Activated naive CD8-positive, alpha-beta T cell (primary cell): ENCODE measurements at regions not wholly inside any gene's neighbourhood (a gene's known extent, or its start where the extent isn't known, plus 50 kb on each side); places are given as distances from the start of the nearest gene placed in this dataset.

Experiments used
- H3K27ac Mint-ChIP-seq: one replicate; pipeline ENCODE4 v1.8.0; 2021; ENCODE audit warnings: mixed read lengths
- H3K27me3 Mint-ChIP-seq: one replicate; pipeline ENCODE4 v1.8.0; 2021; ENCODE audit warnings: mixed read lengths
- H3K36me3 Mint-ChIP-seq: one replicate; pipeline ENCODE4 v1.8.0; 2021; ENCODE audit warnings: mixed read lengths
- H3K4me1 Mint-ChIP-seq: one replicate; pipeline ENCODE4 v1.8.0; 2021; ENCODE audit warnings: low read depth, mixed read lengths
- H3K4me3 Mint-ChIP-seq: one replicate; pipeline ENCODE4 v1.8.0; 2021; ENCODE audit warnings: mild to moderate bottlenecking, mixed read lengths
- H3K9me3 Mint-ChIP-seq: one replicate; pipeline ENCODE4 v1.8.0; 2021; ENCODE audit warnings: low read depth, mixed read lengths

DNA sequence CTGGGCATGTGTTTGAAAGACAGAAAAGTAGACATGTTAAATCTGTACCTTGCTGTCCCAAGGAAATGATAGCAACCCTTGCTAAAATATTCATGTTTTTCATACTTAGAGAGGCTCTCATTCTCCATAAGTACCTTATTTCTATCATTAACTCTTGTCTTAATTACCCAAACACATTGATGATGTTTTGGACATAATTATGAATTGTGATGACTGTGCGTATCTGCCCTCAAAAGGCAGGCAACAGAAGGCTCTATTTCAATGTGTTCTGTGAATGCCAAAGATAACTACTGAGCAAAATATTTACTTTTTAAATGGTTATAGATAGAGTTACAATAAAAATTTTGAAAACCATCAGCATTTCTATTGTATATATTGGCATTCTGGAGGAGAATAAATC, 1263.8 kb downstream of the ZPLD1 start:
- no peak overlapping the region for H3K27ac Mint-ChIP-seq
- no peak overlapping the region for H3K4me3 Mint-ChIP-seq
- no peaks in the 10 kb centered on the region for H3K36me3 Mint-ChIP-seq
- no peaks in the 10 kb centered on the region for H3K27me3 Mint-ChIP-seq
- H3K4me1 Mint-ChIP-seq, result no peaks in the 10 kb centered on the region
- H3K9me3 Mint-ChIP-seq, result peaks cover 11% of the 10 kb centered on the region

DNA sequence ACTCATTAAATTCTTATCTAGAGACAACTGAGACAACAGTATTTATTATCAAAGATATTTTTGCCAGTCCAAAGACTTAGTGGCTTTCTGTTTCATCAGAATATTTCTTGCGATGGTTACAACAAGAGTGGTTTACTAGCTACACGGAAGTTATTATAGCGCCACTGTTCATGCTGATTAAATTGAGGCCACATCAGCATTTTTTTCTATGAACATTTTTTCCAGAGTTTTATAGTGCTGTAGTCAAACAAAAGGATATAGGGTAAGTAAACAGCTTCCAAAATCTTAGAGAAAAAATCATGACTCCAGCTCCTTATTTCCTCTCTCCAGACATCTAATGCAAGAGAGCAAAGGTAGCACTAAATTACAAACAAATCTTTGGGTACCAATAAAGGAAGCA, 1264.4 kb downstream of the ZPLD1 start:
- no peaks in the 10 kb centered on the region for H3K36me3 Mint-ChIP-seq
- H3K4me3 Mint-ChIP-seq, result no peak overlapping the region
- H3K9me3 Mint-ChIP-seq, result peaks cover 11% of the 10 kb centered on the region
- H3K27ac Mint-ChIP-seq, result no peak overlapping the region
- H3K4me1 Mint-ChIP-seq, result no peaks in the 10 kb centered on the region
- H3K27me3 Mint-ChIP-seq, result no peaks in the 10 kb centered on the region

- H3K27me3 Mint-ChIP-seq, result no peaks in the 10 kb centered on the region
- no peaks in the 10 kb centered on the region for H3K4me1 Mint-ChIP-seq
- no peak overlapping the region for H3K4me3 Mint-ChIP-seq
- no peaks in the 10 kb centered on the region for H3K9me3 Mint-ChIP-seq
- H3K27ac Mint-ChIP-seq, result no peak overlapping the region
- no peaks in the 10 kb centered on the region for H3K36me3 Mint-ChIP-seq
These were observed 1270.8 kb downstream of the ZPLD1 start for GRCh38 chr3:103705641-103706040.

GRCh38 chr3:103706671-103707070, 1271.9 kb downstream of the ZPLD1 start:
- H3K9me3 Mint-ChIP-seq, result no peaks in the 10 kb centered on the region
- no peak overlapping the region for H3K27ac Mint-ChIP-seq
- no peaks in the 10 kb centered on the region for H3K36me3 Mint-ChIP-seq
- H3K27me3 Mint-ChIP-seq, result no peaks in the 10 kb centered on the region
- H3K4me3 Mint-ChIP-seq, result no peak overlapping the region
- no peaks in the 10 kb centered on the region for H3K4me1 Mint-ChIP-seq

GRCh38 chr3:103711670-103712069, 1276.9 kb downstream of the ZPLD1 start:
- peaks cover 3% of the 10 kb centered on the region for H3K9me3 Mint-ChIP-seq
- H3K27me3 Mint-ChIP-seq, result no peaks in the 10 kb centered on the region
- no peak overlapping the region for H3K27ac Mint-ChIP-seq
- H3K4me1 Mint-ChIP-seq, result no peaks in the 10 kb centered on the region
- no peaks in the 10 kb centered on the region for H3K36me3 Mint-ChIP-seq
- no peak overlapping the region for H3K4me3 Mint-ChIP-seq

GRCh38 chr3:103712320-103713008, 1277.6 kb downstream of the ZPLD1 start:
- Mint-ChIP-seq H3K4me3 (no peak overlapping the region), H3K36me3 (no peaks in the 10 kb centered on the region), H3K27ac (no peak overlapping the region)

GRCh38 chr3:103729547-103729946, 1294.7 kb downstream of the ZPLD1 start:
- Mint-ChIP-seq H3K9me3 (peaks cover 3% of the 10 kb centered on the region), H3K27me3 (no peaks in the 10 kb centered on the region), H3K36me3 (no peaks in the 10 kb centered on the region), H3K27ac (no peak overlapping the region), H3K4me3 (no peak overlapping the region), H3K4me1 (no peaks in the 10 kb centered on the region)

More at GRCh38 chr3:103712320-103713008, 1277.6 kb downstream of the ZPLD1 start:
- Mint-ChIP-seq H3K9me3 (peaks cover 3% of the 10 kb centered on the region), H3K4me1 (no peaks in the 10 kb centered on the region), H3K27me3 (no peaks in the 10 kb centered on the region)

DNA sequence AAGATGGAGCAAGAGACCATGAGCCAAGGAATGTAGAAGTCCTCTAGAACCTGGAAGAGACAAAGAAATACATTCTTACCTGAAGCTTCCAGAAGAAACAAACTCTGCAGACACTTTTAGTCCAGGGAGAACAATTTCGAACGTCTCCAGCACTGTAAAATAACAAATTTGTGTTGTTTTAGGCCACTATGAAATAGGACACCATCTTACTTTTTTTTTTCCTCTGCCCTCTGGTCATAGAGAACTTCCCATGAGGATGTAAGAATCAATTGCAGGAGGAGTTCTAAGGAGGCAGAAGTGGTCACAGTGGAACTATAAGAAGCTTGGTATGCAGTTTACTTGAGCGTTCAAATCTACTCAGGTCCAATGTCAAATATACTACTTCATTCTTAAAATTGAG, 1295.9 kb downstream of the ZPLD1 start:
- H3K27me3 Mint-ChIP-seq, result no peaks in the 10 kb centered on the region
- H3K27ac Mint-ChIP-seq, result no peak overlapping the region
- H3K4me1 Mint-ChIP-seq, result no peaks in the 10 kb centered on the region
- no peaks in the 10 kb centered on the region for H3K36me3 Mint-ChIP-seq
- peaks cover 3% of the 10 kb centered on the region for H3K9me3 Mint-ChIP-seq
- H3K4me3 Mint-ChIP-seq, result no peak overlapping the region

DNA sequence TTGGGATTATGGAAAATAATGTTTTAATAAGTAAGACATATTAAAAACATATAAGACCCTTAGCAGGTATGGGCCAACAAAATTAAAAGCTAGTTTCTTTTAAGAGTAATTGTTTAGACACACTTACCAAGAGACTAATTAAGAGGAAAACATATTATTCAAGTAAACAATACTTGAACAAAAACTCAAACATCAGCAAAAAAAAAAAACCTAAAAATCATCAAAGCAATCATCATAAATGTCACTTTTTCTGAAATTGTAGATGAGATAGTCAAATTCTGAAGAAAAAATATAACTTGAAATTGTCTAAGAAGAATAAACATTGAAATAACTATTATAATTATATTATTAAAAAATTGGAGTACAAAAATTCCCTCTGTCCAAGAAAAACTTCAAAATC, 1318.2 kb downstream of the ZPLD1 start:
- Mint-ChIP-seq H3K27me3 (no peaks in the 10 kb centered on the region), H3K4me3 (no peak overlapping the region), H3K4me1 (no peaks in the 10 kb centered on the region), H3K27ac (no peak overlapping the region), H3K9me3 (no peaks in the 10 kb centered on the region), H3K36me3 (no peaks in the 10 kb centered on the region)

DNA sequence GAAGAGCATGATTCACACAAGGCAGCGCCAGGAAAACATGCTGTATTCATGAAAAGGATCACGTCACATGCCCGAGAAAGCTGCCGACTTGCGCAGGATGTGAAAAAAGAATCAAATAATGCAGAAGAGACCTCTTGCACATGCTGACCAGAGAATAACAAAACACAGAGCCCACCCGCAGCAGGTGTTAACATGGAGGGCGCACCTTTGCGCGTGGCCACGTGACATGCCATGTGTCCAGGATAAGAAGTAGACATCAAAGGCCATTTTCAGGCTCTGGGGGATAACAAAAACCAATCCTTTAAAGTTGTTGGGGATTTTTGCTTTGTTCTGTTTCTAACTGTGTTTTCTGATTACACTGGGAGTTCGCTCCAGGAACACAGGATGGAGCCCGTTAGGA, 1332.8 kb downstream of the ZPLD1 start:
- H3K9me3 Mint-ChIP-seq, result peaks cover 17% of the 10 kb centered on the region
- no peaks in the 10 kb centered on the region for H3K36me3 Mint-ChIP-seq
- no peak overlapping the region for H3K27ac Mint-ChIP-seq

GRCh38 chr3:103785017-103785416, 1350.2 kb downstream of the ZPLD1 start:
- Mint-ChIP-seq H3K9me3 (no peaks in the 10 kb centered on the region), H3K4me1 (no peaks in the 10 kb centered on the region), H3K4me3 (no peak overlapping the region), H3K36me3 (no peaks in the 10 kb centered on the region), H3K27ac (no peak overlapping the region), H3K27me3 (no peaks in the 10 kb centered on the region)

More for the DNA sequence above, 1332.8 kb downstream of the ZPLD1 start:
- Mint-ChIP-seq H3K4me1 (no peaks in the 10 kb centered on the region), H3K4me3 (no peak overlapping the region), H3K27me3 (no peaks in the 10 kb centered on the region)

DNA sequence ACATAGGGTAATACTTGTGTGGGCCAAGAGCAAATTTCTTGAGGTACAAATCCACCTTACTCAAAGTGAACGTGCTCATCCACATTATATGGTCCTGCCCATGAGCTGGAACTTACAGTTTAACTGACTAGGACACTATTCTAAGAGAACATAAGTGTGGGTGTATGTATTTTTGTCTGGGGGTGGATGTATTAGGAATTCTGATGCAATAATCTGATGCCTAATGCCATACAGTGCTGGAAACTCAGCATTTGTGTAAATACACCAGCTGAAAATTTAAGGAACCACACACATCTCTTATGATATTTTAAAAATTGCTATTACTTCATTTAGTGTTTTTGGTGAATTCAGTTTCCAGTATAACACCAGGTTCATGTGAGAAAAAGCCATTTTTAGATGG, 1350.7 kb downstream of the ZPLD1 start:
- Mint-ChIP-seq H3K27me3 (no peaks in the 10 kb centered on the region), H3K27ac (no peak overlapping the region), H3K9me3 (no peaks in the 10 kb centered on the region), H3K4me1 (no peaks in the 10 kb centered on the region), H3K36me3 (no peaks in the 10 kb centered on the region), H3K4me3 (no peak overlapping the region)

- H3K4me1 Mint-ChIP-seq, result no peaks in the 10 kb centered on the region
These were observed 1351.5 kb downstream of the ZPLD1 start for GRCh38 chr3:103786296-103786695.

GRCh38 chr3:103787164-103787871, 1352.5 kb downstream of the ZPLD1 start:
- Mint-ChIP-seq H3K36me3 (no peaks in the 10 kb centered on the region), H3K9me3 (no peaks in the 10 kb centered on the region), H3K27ac (no peak overlapping the region), H3K4me3 (no peak overlapping the region), H3K4me1 (no peaks in the 10 kb centered on the region), H3K27me3 (no peaks in the 10 kb centered on the region)

More at GRCh38 chr3:103786296-103786695, 1351.5 kb downstream of the ZPLD1 start:
- no peaks in the 10 kb centered on the region for H3K27me3 Mint-ChIP-seq
- H3K4me3 Mint-ChIP-seq, result no peak overlapping the region
- no peak overlapping the region for H3K27ac Mint-ChIP-seq
- no peaks in the 10 kb centered on the region for H3K36me3 Mint-ChIP-seq
- no peaks in the 10 kb centered on the region for H3K9me3 Mint-ChIP-seq

DNA sequence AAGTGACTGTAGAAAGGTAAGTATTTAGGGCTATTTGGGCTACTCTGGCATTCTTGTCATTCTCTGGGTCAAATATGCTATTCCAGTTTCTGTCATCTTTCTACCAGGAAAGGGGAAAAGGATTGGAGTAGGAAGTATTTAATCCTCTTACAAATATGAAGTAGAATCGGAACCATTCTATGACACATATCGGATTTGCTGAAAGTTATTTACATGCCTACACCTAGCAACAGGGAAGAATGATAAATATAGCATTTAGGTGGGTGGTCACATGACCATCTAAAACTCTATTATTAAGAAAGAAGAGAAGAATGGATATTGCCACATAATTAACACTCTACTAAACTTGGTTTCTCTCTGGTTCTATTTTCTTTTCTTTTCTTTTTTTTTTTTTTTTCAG, 1353.1 kb downstream of the ZPLD1 start:
- no peaks in the 10 kb centered on the region for H3K4me1 Mint-ChIP-seq
- H3K27ac Mint-ChIP-seq, result no peak overlapping the region
- H3K36me3 Mint-ChIP-seq, result no peaks in the 10 kb centered on the region

More for the DNA sequence above, 1353.1 kb downstream of the ZPLD1 start:
- no peaks in the 10 kb centered on the region for H3K9me3 Mint-ChIP-seq
- H3K4me3 Mint-ChIP-seq, result no peak overlapping the region
- H3K27me3 Mint-ChIP-seq, result no peaks in the 10 kb centered on the region
